HL-60 (cell line): ENCODE measurements at regions not wholly inside any gene's neighbourhood (a gene's known extent, or its start where the extent isn't known, plus 50 kb on each side); places are given as distances from the start of the nearest gene placed in this dataset.

Experiments used
- CTCF ChIP-seq: IDR thresholded peaks from one replicate; pipeline ENCODE4 v1.5.1; 2011; ENCODE audit warnings: low read length, control low read depth, inconsistent platforms; ENCODE audit not compliant: insufficient read depth
- POLR2AphosphoS5 ChIP-seq: IDR thresholded peaks from 2 replicates; pipeline ENCODE4 v1.6.1; 2012; ENCODE audit warnings: low read depth
- SPI1 ChIP-seq: IDR thresholded peaks from 2 replicates; pipeline ENCODE4 v1.6.1; 2012; ENCODE audit warnings: low read depth, mild to moderate bottlenecking, borderline replicate concordance
- TF ChIP-seq, protein P1 (sequence below): IDR thresholded peaks from 2 replicates; pipeline ENCODE4 v1.6.1; 2012; ENCODE audit warnings: low read depth; ENCODE audit not compliant: insufficient replicate concordance

- TF ChIP-seq, protein P1, sequence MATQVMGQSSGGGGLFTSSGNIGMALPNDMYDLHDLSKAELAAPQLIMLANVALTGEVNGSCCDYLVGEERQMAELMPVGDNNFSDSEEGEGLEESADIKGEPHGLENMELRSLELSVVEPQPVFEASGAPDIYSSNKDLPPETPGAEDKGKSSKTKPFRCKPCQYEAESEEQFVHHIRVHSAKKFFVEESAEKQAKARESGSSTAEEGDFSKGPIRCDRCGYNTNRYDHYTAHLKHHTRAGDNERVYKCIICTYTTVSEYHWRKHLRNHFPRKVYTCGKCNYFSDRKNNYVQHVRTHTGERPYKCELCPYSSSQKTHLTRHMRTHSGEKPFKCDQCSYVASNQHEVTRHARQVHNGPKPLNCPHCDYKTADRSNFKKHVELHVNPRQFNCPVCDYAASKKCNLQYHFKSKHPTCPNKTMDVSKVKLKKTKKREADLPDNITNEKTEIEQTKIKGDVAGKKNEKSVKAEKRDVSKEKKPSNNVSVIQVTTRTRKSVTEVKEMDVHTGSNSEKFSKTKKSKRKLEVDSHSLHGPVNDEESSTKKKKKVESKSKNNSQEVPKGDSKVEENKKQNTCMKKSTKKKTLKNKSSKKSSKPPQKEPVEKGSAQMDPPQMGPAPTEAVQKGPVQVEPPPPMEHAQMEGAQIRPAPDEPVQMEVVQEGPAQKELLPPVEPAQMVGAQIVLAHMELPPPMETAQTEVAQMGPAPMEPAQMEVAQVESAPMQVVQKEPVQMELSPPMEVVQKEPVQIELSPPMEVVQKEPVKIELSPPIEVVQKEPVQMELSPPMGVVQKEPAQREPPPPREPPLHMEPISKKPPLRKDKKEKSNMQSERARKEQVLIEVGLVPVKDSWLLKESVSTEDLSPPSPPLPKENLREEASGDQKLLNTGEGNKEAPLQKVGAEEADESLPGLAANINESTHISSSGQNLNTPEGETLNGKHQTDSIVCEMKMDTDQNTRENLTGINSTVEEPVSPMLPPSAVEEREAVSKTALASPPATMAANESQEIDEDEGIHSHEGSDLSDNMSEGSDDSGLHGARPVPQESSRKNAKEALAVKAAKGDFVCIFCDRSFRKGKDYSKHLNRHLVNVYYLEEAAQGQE: no peak
- no peak for TF ChIP-seq CTCF
- no peak for TF ChIP-seq SPI1
- TF ChIP-seq POLR2AphosphoS5: no peak
Observed at GRCh38 chr10:23869996-23870395, 338.9 kb upstream of the KIAA1217 start.
